GM12878 (cell line): ENCODE measurements at regions not wholly inside any gene's neighbourhood (a gene's known extent, or its start where the extent isn't known, plus 50 kb on each side); places are given as distances from the start of the nearest gene placed in this dataset.

Experiments used
- ATAC-seq: fragments of 200-7000 bp; cut with Tn5 transposase; 3 replicates; pipeline ENCODE4 v1.9.1; 2020; ENCODE audit warnings: mild to moderate bottlenecking, moderate library complexity
- BruUV-seq: library from RNA; stranded (reverse); fragments of 400-500 nt; replicated peaks from 2 replicates; lab custom pipeline; 2021; lab: Mats Ljungman, UMichigan
- CTCF ChIA-PET: fragments of 300-600 bp; sonication (Branson Sonifier 250); formaldehyde crosslinking; extraction: SDS; loops from one replicate; lab custom pipeline; 2021; ENCODE audit warnings: inconsistent platforms; lab: Yijun Ruan, JAX
- POLR2A ChIA-PET: fragments of 350-600 bp; formaldehyde crosslinking; extraction: SDS; loops from one replicate; lab custom pipeline; 2021; ENCODE audit warnings: inconsistent platforms; lab: Charles Lee
- RAD21 ChIA-PET: fragments of 300-600 bp; sonication (Branson Sonifier 250); formaldehyde crosslinking; loops from one replicate; lab custom pipeline; 2023; ENCODE audit warnings: antibody characterized with exemption; ENCODE audit not compliant: unreplicated experiment; lab: Charles Lee
- SMC1A ChIA-PET: fragments of 300-600 bp; sonication (Branson Sonifier 250); formaldehyde crosslinking; loops from one replicate; lab custom pipeline; 2023; ENCODE audit not compliant: unreplicated experiment, uncharacterized antibody; lab: Charles Lee
- DNase-seq: peaks from one replicate; pipeline ENCODE4 v3.0.0-alpha.2; 2011; ENCODE audit warnings: low read depth, low spot score
- FAIRE-seq: peaks from 3 replicates; lab custom pipeline; 2011; peaks lifted over from hg19 to GRCh38; lab: Jason Lieb, UNC
- H2AFZ ChIP-seq: 2 replicates; pipeline ENCODE4 v1.6.0; 2011; ENCODE audit warnings: low read depth, low read length, control low read depth; ENCODE audit not compliant: control insufficient read depth
- H3K27ac ChIP-seq: 2 replicates; pipeline ENCODE4 v1.5.1; 2011; ENCODE audit warnings: control low read depth; ENCODE audit not compliant: control insufficient read depth, insufficient read depth
- H3K27me3 ChIP-seq, 2 experiments: replicated peaks in 1 of 2; 2 replicates each; pipeline versions ENCODE4 v1.6.0 to v1.6.1; 2011; ENCODE audit warnings: low read length in 1 of 2; ENCODE audit not compliant: control insufficient read depth in 2 of 2, insufficient read depth in 2 of 2
- H3K36me3 ChIP-seq, 2 experiments: 2 replicates each; pipeline ENCODE4 v1.5.1; 2011; ENCODE audit warnings: low read length in 1 of 2; ENCODE audit not compliant: control insufficient read depth in 2 of 2, insufficient read depth in 2 of 2
- H3K4me1 ChIP-seq: 2 replicates; pipeline ENCODE4 v1.6.1; 2011; ENCODE audit warnings: mild to moderate bottlenecking, low read length, moderate library complexity, mixed read lengths; ENCODE audit not compliant: control insufficient read depth, insufficient read depth
- H3K4me2 ChIP-seq: 2 replicates; pipeline ENCODE4 v1.6.0; 2011; ENCODE audit warnings: control low read depth; ENCODE audit not compliant: control insufficient read depth, insufficient read depth
- H3K4me3 ChIP-seq: fragments of 200-600 bp; sonication (generic); 2 replicates; pipeline ENCODE4 v1.5.1; 2016
- H3K79me2 ChIP-seq: 2 replicates; pipeline ENCODE4 v1.6.0; 2011; ENCODE audit warnings: low read length; ENCODE audit not compliant: control insufficient read depth, insufficient read depth
- H3K9ac ChIP-seq: 2 replicates; pipeline ENCODE4 v1.8.0; 2011; ENCODE audit warnings: low read length, control low read depth, mixed read lengths; ENCODE audit not compliant: control insufficient read depth, insufficient read depth
- H3K9me3 ChIP-seq: replicated peaks from 3 replicates; pipeline ENCODE4 v1.5.1; 2011; ENCODE audit warnings: mild to moderate bottlenecking, low read length; ENCODE audit not compliant: control insufficient read depth, insufficient read depth
- H4K20me1 ChIP-seq: 2 replicates; pipeline ENCODE4 v1.6.0; 2011; ENCODE audit not compliant: control insufficient read depth, insufficient read depth
- CEBPB ChIP-seq, 2 experiments: fragments of 150-350 bp in 1 of 2; IDR thresholded peaks; 2 replicates each; pipeline ENCODE4 v1.6.1; 2012 to 2014; ENCODE audit warnings: low read depth in 2 of 2, low read length in 2 of 2, borderline replicate concordance in 1 of 2, inconsistent platforms in 1 of 2
- CTCF ChIP-seq, 3 experiments: IDR thresholded peaks in 2 of 3; conservative IDR thresholded peaks in 1 of 3; 2 replicates each; pipeline ENCODE4 v1.5.1; 2011; ENCODE audit warnings: low read depth in 3 of 3, low read length in 3 of 3, mild to moderate bottlenecking in 3 of 3, control low read depth in 2 of 3, moderate library complexity in 2 of 3, inconsistent platforms in 1 of 3, mixed read lengths in 1 of 3; ENCODE audit not compliant: control insufficient read depth in 2 of 3, insufficient read depth in 1 of 3; ENCODE audit errors: extremely low read depth in 1 of 3
- E4F1 ChIP-seq: fragments of 450-650 bp; IDR thresholded peaks from 2 replicates; pipeline ENCODE4 v1.6.1; 2018; ENCODE audit warnings: borderline replicate concordance, mild to moderate bottlenecking; ENCODE audit not compliant: partially characterized antibody
- ESRRA ChIP-seq: IDR thresholded peaks from 2 replicates; pipeline ENCODE4 v1.6.1; 2012; ENCODE audit warnings: mild to moderate bottlenecking, low read length, improper control_type of control experiment
- GATAD2B ChIP-seq: fragments of 450-650 bp; conservative IDR thresholded peaks from 2 replicates; pipeline ENCODE4 v1.6.1; 2017; ENCODE audit warnings: low read depth, mild to moderate bottlenecking, moderate library complexity
- HDAC2 ChIP-seq: fragments of 200-600 bp; sonication (generic); IDR thresholded peaks from 2 replicates; pipeline ENCODE4 v1.6.1; 2017
- NKRF ChIP-seq: fragments of 450-650 bp; conservative IDR thresholded peaks from 2 replicates; pipeline ENCODE4 v1.6.1; 2017; ENCODE audit warnings: mild to moderate bottlenecking, moderate library complexity
- PBX3 ChIP-seq: IDR thresholded peaks from 2 replicates; pipeline ENCODE4 v1.6.1; 2011; ENCODE audit warnings: mild to moderate bottlenecking, low read depth, low read length, moderate library complexity; ENCODE audit not compliant: insufficient replicate concordance
- RB1 ChIP-seq: fragments of 450-650 bp; formaldehyde crosslinking; IDR thresholded peaks from 2 replicates; pipeline ENCODE4 v1.6.1; 2017; ENCODE audit warnings: mild to moderate bottlenecking, borderline replicate concordance
- RBBP5 ChIP-seq: fragments of 200-600 bp; sonication (generic); conservative IDR thresholded peaks from 2 replicates; pipeline ENCODE4 v1.6.1; 2016
- SIN3A ChIP-seq: IDR thresholded peaks from 2 replicates; pipeline ENCODE4 v1.6.1; 2012; ENCODE audit warnings: low read depth, low read length, improper control_type of control experiment
- SIX5 ChIP-seq: IDR thresholded peaks from 2 replicates; pipeline ENCODE4 v1.6.1; 2011; ENCODE audit warnings: mild to moderate bottlenecking, low read depth, low read length, moderate library complexity; ENCODE audit not compliant: severe bottlenecking
- STAT3 ChIP-seq: IDR thresholded peaks from 2 replicates; pipeline ENCODE4 v1.6.1; 2011; ENCODE audit warnings: low read depth, low read length, improper control_type of control experiment
- TCF7 ChIP-seq: IDR thresholded peaks from 2 replicates; pipeline ENCODE4 v1.6.1; 2014; ENCODE audit warnings: antibody characterized with exemption, borderline replicate concordance
- YY1 ChIP-seq: IDR thresholded peaks from 2 replicates; pipeline ENCODE4 v1.6.1; 2011; ENCODE audit warnings: low read depth, mild to moderate bottlenecking, low read length
- ZNF24 ChIP-seq: fragments of 450-650 bp; IDR thresholded peaks from 2 replicates; pipeline ENCODE4 v1.6.1; 2017; ENCODE audit warnings: antibody characterized with exemption, mild to moderate bottlenecking
- WGBS: methylation state at CpG from one replicate; pipeline ENCODE4 v1.1.6; 2016; ENCODE audit warnings: low lambda C conversion rate; ENCODE audit not compliant: insufficient replicate concordance, insufficient coverage; ENCODE audit errors: missing lambda C conversion rate; 5-methylcytosine and 5-hydroxymethylcytosine counted together
- in situ Hi-C: fragments of 300-500 bp; cut with MboI; formaldehyde crosslinking; loops from 9 replicates; pipeline ENCODE4 v1.14.3; 2018; ENCODE audit warnings: mixed read lengths
- intact Hi-C: fragments of 100-400 bp; cut with micrococcal nuclease; formaldehyde crosslinking; loops from one replicate; pipeline ENCODE4 v1.14.2; 2022; ENCODE audit not compliant: unreplicated experiment

GRCh38 chr2:167670588-167670987 lies 576.8 kb downstream of the STK39 start (continued):
- TF ChIP-seq E4F1 (no peak), ZNF24 (no peak), CEBPB (IDR thresholded peaks at IDR 0.05; ENCODE audit: borderline replicate concordance in 1 of 2, low read depth in 2 of 2, low read length in 2 of 2) (no peak), YY1 (no peak), STAT3 (no peak), RB1 (no peak), SIX5 (no peak), GATAD2B (no peak), NKRF (no peak)

GRCh38 chr2:167653131-167653530 lies 594.3 kb downstream of the STK39 start:
- no peak overlapping the region for H3K4me2 ChIP-seq
- in situ Hi-C loops (no loop called here), intact Hi-C loops (no loop called here)
- H3K9me3 ChIP-seq: no peaks in the 10 kb centered on the region
- no peak overlapping the region for H3K9ac ChIP-seq
- H3K4me3 ChIP-seq: no peak overlapping the region
- ATAC-seq (no peak), DNase-seq (no peak), FAIRE-seq (no peak)
- H3K4me1 ChIP-seq: no peaks in the 10 kb centered on the region
- WGBS: 20% methylated on average over 4 of the region's 4 CpGs
- no peaks in the 10 kb centered on the region for H3K79me2 ChIP-seq
- ChIA-PET SMC1A (no interaction called here), CTCF (no interaction called here), POLR2A (no interaction called here), RAD21 (no interaction called here)
- no peaks in the 10 kb centered on the region for H3K27me3 ChIP-seq
- H2AFZ ChIP-seq: no peak overlapping the region
- H3K36me3 ChIP-seq: no peaks in the 10 kb centered on the region
- H4K20me1 ChIP-seq: no peaks in the 10 kb centered on the region
- no TSS peak for BruUV-seq
- H3K27ac ChIP-seq: no peak overlapping the region
- no peak for TF ChIP-seq ESRRA
- no peak for TF ChIP-seq RBBP5
- TF ChIP-seq SIN3A: no peak
- TF ChIP-seq PBX3: no peak
- TF ChIP-seq TCF7: no peak
- TF ChIP-seq HDAC2: no peak
- no peak for TF ChIP-seq CTCF (IDR thresholded peaks at IDR 0.05 in 2 of 3, conservative IDR thresholded peaks at IDR 0.05 in 1 of 3; ENCODE audit: control insufficient read depth in 2 of 3, extremely low read depth in 1 of 3, insufficient read depth in 1 of 3, low read depth in 3 of 3, low read length in 3 of 3)
